ENCODE measurements at regions not wholly inside any gene's neighbourhood (a gene's known extent, or its start where the extent isn't known, plus 50 kb on each side); places are given as distances from the start of the nearest gene placed in this dataset.

GRCh38 chr4:66351761-66352160 is 681.5 kb upstream of the EPHA5 start:
- H3K4me3 Mint-ChIP-seq: no peak overlapping the region
- H3K4me1 ChIP-seq (ENCODE audit: control insufficient read depth in 1 of 2, extremely low read depth in 1 of 2, insufficient read depth in 2 of 2, low read length in 2 of 2): no peaks in the 10 kb centered on the region
- DNase-seq: no peak
- ATAC-seq (replicated peaks in 1 of 4): no peak
- H3K9me3 Mint-ChIP-seq: peaks cover 16 to 31% (median 18%) of the 10 kb centered on the region in 3 donors
- H3K27me3 Mint-ChIP-seq: no peaks in the 10 kb centered on the region
- no peaks in the 10 kb centered on the region for H3K27me3 ChIP-seq (replicated peaks in 1 of 2; ENCODE audit: control insufficient read depth in 2 of 2, extremely low read depth in 1 of 2, insufficient read depth in 2 of 2, low read length in 1 of 2)
- H3K27ac ChIP-seq (ENCODE audit: low read length): no peak overlapping the region
- no peak overlapping the region for H3K4me3 ChIP-seq (ENCODE audit: control insufficient read depth in 1 of 2, extremely low read depth in 1 of 2, low read length in 1 of 2)
- ChIA-PET POLR2A (no interaction called here), CTCF (no interaction called here)
- no peaks in the 10 kb centered on the region for H3K4me1 Mint-ChIP-seq
- H3K9me3 ChIP-seq: no peaks in the 10 kb centered on the region
- no peak overlapping the region for H3K27ac Mint-ChIP-seq
- no peaks in the 10 kb centered on the region for H3K36me3 ChIP-seq (ENCODE audit: control insufficient read depth in 2 of 2, extremely low read depth in 1 of 2, insufficient read depth in 1 of 2, low read length in 1 of 2)
- no CpG with 5 or more reads among the region's 2 CpGs for WGBS (ENCODE audit: insufficient coverage)
- no peaks in the 10 kb centered on the region for H3K36me3 Mint-ChIP-seq

DNA sequence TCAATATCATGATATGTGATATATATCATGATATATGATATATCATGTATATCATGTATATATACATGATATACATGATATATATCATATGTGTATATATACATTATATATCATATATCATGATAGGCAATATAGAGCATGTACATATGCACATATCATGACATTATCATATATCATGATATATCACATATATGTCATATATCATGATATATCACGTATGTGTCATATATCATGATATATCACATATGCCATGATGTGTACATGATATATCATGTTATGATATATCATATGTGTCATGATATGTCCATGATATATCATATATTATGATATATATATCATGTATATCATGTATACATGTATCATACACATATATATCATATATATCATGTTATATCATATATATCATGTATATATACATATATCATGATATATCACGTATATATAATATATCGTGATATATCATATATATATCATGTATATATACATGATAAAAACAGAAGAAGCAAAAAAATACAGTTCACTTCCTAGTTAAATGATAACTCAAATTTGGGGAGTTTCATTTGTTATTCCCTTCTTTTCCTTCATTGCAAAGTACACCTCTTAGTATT is 670.1 kb upstream of the EPHA5 start:
- CTCF ChIA-PET: no interaction called here
- no peak overlapping the region for H3K27ac ChIP-seq (ENCODE audit: low read length)
- H3K9me3 ChIP-seq: no peaks in the 10 kb centered on the region
- H3K27me3 Mint-ChIP-seq: no peaks in the 10 kb centered on the region
- DNase-seq (no peak), ATAC-seq (replicated peaks in 1 of 4) (no peak)
- no CpG with 5 or more reads among the region's 3 CpGs for WGBS (ENCODE audit: insufficient coverage)
- H3K4me1 Mint-ChIP-seq: no peaks in the 10 kb centered on the region
- H3K27me3 ChIP-seq (replicated peaks in 1 of 2; ENCODE audit: control insufficient read depth in 2 of 2, extremely low read depth in 1 of 2, insufficient read depth in 2 of 2, low read length in 1 of 2): no peaks in the 10 kb centered on the region
- no peaks in the 10 kb centered on the region for H3K36me3 ChIP-seq (ENCODE audit: control insufficient read depth in 2 of 2, extremely low read depth in 1 of 2, insufficient read depth in 1 of 2, low read length in 1 of 2)
- H3K36me3 Mint-ChIP-seq: no peaks in the 10 kb centered on the region
- POLR2A ChIA-PET: no interaction called here
- H3K4me3 ChIP-seq (ENCODE audit: control insufficient read depth in 1 of 2, extremely low read depth in 1 of 2, low read length in 1 of 2): no peak overlapping the region
- no peak overlapping the region for H3K4me3 Mint-ChIP-seq
- H3K27ac Mint-ChIP-seq: no peak overlapping the region
- peaks cover 12 to 17% (median 13%) of the 10 kb centered on the region in 3 donors for H3K9me3 Mint-ChIP-seq
- H3K4me1 ChIP-seq (ENCODE audit: control insufficient read depth in 1 of 2, extremely low read depth in 1 of 2, insufficient read depth in 2 of 2, low read length in 2 of 2): no peaks in the 10 kb centered on the region

- DNase-seq: no peak
- Histone ChIP-seq H3K27ac (ENCODE audit: low read length) (no peak overlapping the region), H3K4me1 (ENCODE audit: control insufficient read depth in 1 of 2, extremely low read depth in 1 of 2, insufficient read depth in 2 of 2, low read length in 2 of 2) (no peaks in the 10 kb centered on the region), H3K36me3 (ENCODE audit: control insufficient read depth in 2 of 2, extremely low read depth in 1 of 2, insufficient read depth in 1 of 2, low read length in 1 of 2) (no peaks in the 10 kb centered on the region), H3K9me3 (no peaks in the 10 kb centered on the region), H3K4me3 (ENCODE audit: control insufficient read depth in 1 of 2, extremely low read depth in 1 of 2, low read length in 1 of 2) (no peak overlapping the region), H3K27me3 (replicated peaks in 1 of 2; ENCODE audit: control insufficient read depth in 2 of 2, extremely low read depth in 1 of 2, insufficient read depth in 2 of 2, low read length in 1 of 2) (no peaks in the 10 kb centered on the region)
- Mint-ChIP-seq H3K9me3 (peaks cover 12 to 18% (median 18%) of the 10 kb centered on the region in 3 donors), H3K4me1 (no peaks in the 10 kb centered on the region), H3K4me3 (no peak overlapping the region), H3K36me3 (no peaks in the 10 kb centered on the region), H3K27ac (no peak overlapping the region), H3K27me3 (no peaks in the 10 kb centered on the region)
- ChIA-PET POLR2A (no interaction called here), CTCF (no interaction called here)
- no CpG with 5 or more reads among the region's 3 CpGs for WGBS (ENCODE audit: insufficient coverage)
- ATAC-seq (replicated peaks in 1 of 4): no peak
These were observed 668.7 kb upstream of the EPHA5 start for GRCh38 chr4:66339007-66339406.

DNA sequence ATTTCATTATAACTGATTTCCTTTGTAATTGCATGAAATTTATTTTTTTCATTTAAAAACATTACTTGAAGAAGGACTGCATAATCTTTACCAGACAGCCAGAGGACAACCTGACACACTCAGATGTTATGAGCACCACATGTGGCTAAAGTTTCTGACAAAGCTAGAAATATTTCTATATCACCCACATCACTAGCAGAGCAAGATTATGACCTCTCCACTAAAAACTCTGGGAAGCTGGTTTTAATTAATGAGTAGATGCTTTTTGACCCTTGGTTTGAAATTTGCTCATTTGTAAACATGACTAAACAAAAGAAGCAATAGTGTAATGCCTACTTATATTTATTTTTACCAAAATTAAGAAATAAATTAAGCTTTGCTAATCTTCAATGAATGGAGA is 661.5 kb upstream of the EPHA5 start:
- ATAC-seq (replicated peaks in 1 of 4) (no peak), DNase-seq (no peak)
- Histone ChIP-seq H3K27ac (ENCODE audit: low read length) (no peak overlapping the region), H3K27me3 (replicated peaks in 1 of 2; ENCODE audit: control insufficient read depth in 2 of 2, extremely low read depth in 1 of 2, insufficient read depth in 2 of 2, low read length in 1 of 2) (no peaks in the 10 kb centered on the region), H3K4me3 (ENCODE audit: control insufficient read depth in 1 of 2, extremely low read depth in 1 of 2, low read length in 1 of 2) (no peak overlapping the region), H3K36me3 (ENCODE audit: control insufficient read depth in 2 of 2, extremely low read depth in 1 of 2, insufficient read depth in 1 of 2, low read length in 1 of 2) (no peaks in the 10 kb centered on the region), H3K9me3 (no peaks in the 10 kb centered on the region), H3K4me1 (ENCODE audit: control insufficient read depth in 1 of 2, extremely low read depth in 1 of 2, insufficient read depth in 2 of 2, low read length in 2 of 2) (no peaks in the 10 kb centered on the region)
- POLR2A ChIA-PET: no interaction called here
- Mint-ChIP-seq H3K27me3 (no peaks in the 10 kb centered on the region), H3K27ac (no peak overlapping the region), H3K9me3 (peaks cover 0 to 15% (median 10%) of the 10 kb centered on the region in 3 donors), H3K4me1 (no peaks in the 10 kb centered on the region), H3K4me3 (no peak overlapping the region), H3K36me3 (no peaks in the 10 kb centered on the region)
- CTCF ChIA-PET: no interaction called here

DNA sequence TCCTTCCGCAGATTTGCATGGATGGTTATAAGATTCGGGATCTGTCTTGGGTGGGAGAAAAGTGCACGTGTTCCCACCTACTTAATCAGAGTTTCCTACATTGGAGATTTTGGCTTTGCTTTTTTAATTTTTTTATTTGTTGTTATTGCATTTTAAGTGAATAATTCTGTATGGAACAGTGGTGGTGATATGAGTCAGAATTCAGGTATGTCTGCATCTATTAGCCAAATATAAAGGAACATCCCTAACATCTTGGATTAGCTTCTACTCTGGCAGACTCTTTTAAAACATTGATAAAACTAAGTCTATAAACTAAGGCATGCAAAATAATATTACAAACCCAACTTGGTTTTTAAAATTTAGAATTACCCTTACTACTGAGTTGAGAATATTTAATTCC is 659.8 kb upstream of the EPHA5 start:
- Mint-ChIP-seq H3K9me3 (peaks cover 0 to 13% (median 10%) of the 10 kb centered on the region in 3 donors), H3K27ac (no peak overlapping the region), H3K4me3 (no peak overlapping the region), H3K4me1 (no peaks in the 10 kb centered on the region), H3K36me3 (no peaks in the 10 kb centered on the region), H3K27me3 (no peaks in the 10 kb centered on the region)
- ChIA-PET POLR2A (no interaction called here), CTCF (no interaction called here)
- Histone ChIP-seq H3K36me3 (ENCODE audit: control insufficient read depth in 2 of 2, extremely low read depth in 1 of 2, insufficient read depth in 1 of 2, low read length in 1 of 2) (no peaks in the 10 kb centered on the region), H3K27me3 (replicated peaks in 1 of 2; ENCODE audit: control insufficient read depth in 2 of 2, extremely low read depth in 1 of 2, insufficient read depth in 2 of 2, low read length in 1 of 2) (no peaks in the 10 kb centered on the region), H3K4me3 (ENCODE audit: control insufficient read depth in 1 of 2, extremely low read depth in 1 of 2, low read length in 1 of 2) (no peak overlapping the region), H3K4me1 (ENCODE audit: control insufficient read depth in 1 of 2, extremely low read depth in 1 of 2, insufficient read depth in 2 of 2, low read length in 2 of 2) (no peaks in the 10 kb centered on the region), H3K27ac (ENCODE audit: low read length) (no peak overlapping the region), H3K9me3 (no peaks in the 10 kb centered on the region)
- no CpG with 5 or more reads among the region's 3 CpGs for WGBS (ENCODE audit: insufficient coverage)
- ATAC-seq (replicated peaks in 1 of 4) (no peak), DNase-seq (no peak)

GRCh38 chr4:66328803-66329574 is 658.7 kb upstream of the EPHA5 start:
- H3K4me1 ChIP-seq (ENCODE audit: control insufficient read depth in 1 of 2, extremely low read depth in 1 of 2, insufficient read depth in 2 of 2, low read length in 2 of 2): no peaks in the 10 kb centered on the region
- no peak overlapping the region for H3K4me3 ChIP-seq (ENCODE audit: control insufficient read depth in 1 of 2, extremely low read depth in 1 of 2, low read length in 1 of 2)
- no peaks in the 10 kb centered on the region for H3K36me3 Mint-ChIP-seq
- no peaks in the 10 kb centered on the region for H3K9me3 ChIP-seq
- no peak overlapping the region for H3K27ac Mint-ChIP-seq
- no peaks in the 10 kb centered on the region for H3K36me3 ChIP-seq (ENCODE audit: control insufficient read depth in 2 of 2, extremely low read depth in 1 of 2, insufficient read depth in 1 of 2, low read length in 1 of 2)
- CTCF ChIA-PET: interaction anchor here in 1 of 2 donors (0.6 kb wide), 1 partner anchor 387 kb away, joined by 3 read pairs; no protein-coding TSS in a partner anchor
- no peaks in the 10 kb centered on the region for H3K27me3 ChIP-seq (replicated peaks in 1 of 2; ENCODE audit: control insufficient read depth in 2 of 2, extremely low read depth in 1 of 2, insufficient read depth in 2 of 2, low read length in 1 of 2)
- DNase-seq (no peak), ATAC-seq (replicated peaks in 1 of 4) (no peak)
- no peaks in the 10 kb centered on the region for H3K27me3 Mint-ChIP-seq
- WGBS (ENCODE audit: insufficient coverage): no CpG with 5 or more reads among the region's 5 CpGs
- POLR2A ChIA-PET: no interaction called here
- H3K27ac ChIP-seq (ENCODE audit: low read length): no peak overlapping the region
- H3K9me3 Mint-ChIP-seq: peaks cover 0 to 13% (median 5%) of the 10 kb centered on the region in 3 donors
- H3K4me1 Mint-ChIP-seq: no peaks in the 10 kb centered on the region
- no peak overlapping the region for H3K4me3 Mint-ChIP-seq
